HG02884 (cell line): ENCODE measurements at regions not wholly inside any gene's neighbourhood (a gene's known extent, or its start where the extent isn't known, plus 50 kb on each side); places are given as distances from the start of the nearest gene placed in this dataset.
"Not testable (repeated sequence)": the region's sequence is repeated elsewhere in the genome, so short reads cannot be mapped to it uniquely, and the experiment has no call there.

ENCODE experiments used
- ATAC-seq: cut with Tn5 transposase; IDR thresholded peaks from one replicate; pipeline ENCODE4 v1.9.1; 2021; ENCODE audit warnings: mild to moderate bottlenecking, moderate library complexity; ENCODE audit not compliant: unreplicated experiment

GRCh38 chr10:126722726-126723125 is 52.2 kb upstream of the C10orf90 start:
- ATAC-seq = no peak

DNA sequence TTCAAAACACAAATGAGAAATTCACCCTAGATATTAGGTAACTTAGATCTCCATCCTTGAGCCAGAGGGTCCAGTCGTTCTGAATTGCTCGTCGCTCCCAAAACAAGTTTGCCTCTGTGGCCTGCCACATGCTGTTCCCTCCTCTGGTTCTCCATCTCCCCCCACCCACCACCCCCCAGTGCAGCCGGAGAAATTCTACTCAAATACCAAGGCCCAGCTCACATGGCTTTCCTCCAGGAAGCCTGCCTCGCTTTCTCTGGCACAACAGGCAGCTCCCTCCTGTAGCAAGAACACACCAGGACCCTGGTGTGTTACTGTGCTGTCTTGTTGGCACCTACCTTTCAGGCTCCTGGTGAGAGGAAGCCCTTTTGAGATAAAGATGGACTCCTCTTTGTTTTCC is 52.7 kb upstream of the C10orf90 start:
- ATAC-seq = no peak

GRCh38 chr10:126729314-126729870 is 58.9 kb upstream of the C10orf90 start:
- no peak for ATAC-seq

DNA sequence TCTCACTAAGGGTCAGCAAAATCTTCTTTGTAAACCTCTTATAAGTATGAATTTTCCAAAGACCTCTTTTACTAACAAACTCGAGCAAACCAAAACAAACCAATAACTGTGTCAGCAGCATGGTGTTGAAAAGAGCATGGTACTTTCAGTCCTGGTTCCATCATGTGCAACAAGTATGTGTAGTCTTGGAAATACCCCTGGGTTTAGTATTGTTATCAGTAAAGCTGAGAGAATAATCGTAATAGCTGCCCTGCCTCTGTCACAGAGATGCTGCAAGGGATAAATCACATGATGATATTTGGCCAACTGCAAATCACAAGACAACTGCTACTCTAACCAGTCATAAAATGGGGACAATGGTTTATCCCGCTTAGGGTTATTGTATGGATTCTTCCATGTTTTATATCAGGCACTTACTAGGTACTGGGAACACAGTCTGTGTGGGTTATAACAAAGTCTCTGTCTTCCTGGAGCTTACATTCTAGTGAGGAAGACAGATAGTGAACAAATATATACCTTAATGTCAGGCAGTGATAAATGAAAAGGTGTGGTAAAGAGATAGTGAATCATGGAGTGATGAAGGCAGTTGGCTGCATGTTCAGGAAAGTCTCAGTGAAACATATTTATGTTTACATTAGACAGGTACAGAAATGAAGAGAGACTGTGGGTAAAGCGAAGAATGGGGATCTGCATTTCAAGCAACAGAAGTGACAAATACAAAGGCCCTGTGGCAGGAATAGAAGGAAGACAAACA is 60.5 kb upstream of the C10orf90 start:
- ATAC-seq = no peak

GRCh38 chr10:126731610-126731990 is 61.1 kb upstream of the C10orf90 start:
- no peak for ATAC-seq

DNA sequence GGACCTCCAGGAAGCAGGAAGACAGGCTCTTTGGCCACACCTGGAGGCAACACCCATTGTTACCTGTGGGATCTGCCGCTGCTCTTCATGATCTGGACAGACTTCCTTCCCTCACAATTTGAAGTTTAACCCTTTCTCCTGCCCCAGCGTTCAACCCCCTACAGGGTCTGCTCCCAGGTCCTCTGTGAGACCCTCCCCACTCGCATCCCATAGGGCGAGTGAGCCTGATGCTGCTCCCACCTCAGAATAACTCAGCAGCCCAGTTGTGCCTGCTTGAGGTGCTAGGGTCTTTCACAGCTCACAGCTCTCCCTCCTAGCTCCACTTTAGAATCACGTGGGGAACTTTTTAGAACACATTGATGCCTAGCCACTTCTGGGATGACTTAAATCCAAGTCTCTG is 61.8 kb upstream of the C10orf90 start:
- no peak for ATAC-seq

DNA sequence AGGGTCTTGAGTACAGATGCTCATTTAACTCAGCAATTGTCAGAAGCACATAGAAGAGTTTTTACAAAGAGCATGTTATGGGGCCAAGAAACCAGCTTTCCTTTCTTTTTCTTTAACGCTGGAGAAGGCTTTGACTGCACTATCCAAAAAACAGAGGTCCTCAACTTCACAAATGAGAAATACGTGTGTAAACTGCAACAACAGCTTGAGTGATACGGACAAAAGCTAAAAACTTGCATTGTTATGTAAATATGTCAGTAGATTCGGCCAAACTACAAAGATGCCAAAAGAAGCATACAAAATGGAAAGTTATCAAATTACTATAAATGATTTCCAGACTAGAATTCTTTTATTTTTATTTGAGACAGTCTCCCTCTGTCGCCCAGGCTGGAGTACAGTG is 62.4 kb upstream of the C10orf90 start:
- no peak for ATAC-seq

GRCh38 chr10:126734015-126734414 is 63.5 kb upstream of the C10orf90 start:
- no peak for ATAC-seq

GRCh38 chr10:126734967-126735366 is 64.5 kb upstream of the C10orf90 start:
- ATAC-seq = no peak

DNA sequence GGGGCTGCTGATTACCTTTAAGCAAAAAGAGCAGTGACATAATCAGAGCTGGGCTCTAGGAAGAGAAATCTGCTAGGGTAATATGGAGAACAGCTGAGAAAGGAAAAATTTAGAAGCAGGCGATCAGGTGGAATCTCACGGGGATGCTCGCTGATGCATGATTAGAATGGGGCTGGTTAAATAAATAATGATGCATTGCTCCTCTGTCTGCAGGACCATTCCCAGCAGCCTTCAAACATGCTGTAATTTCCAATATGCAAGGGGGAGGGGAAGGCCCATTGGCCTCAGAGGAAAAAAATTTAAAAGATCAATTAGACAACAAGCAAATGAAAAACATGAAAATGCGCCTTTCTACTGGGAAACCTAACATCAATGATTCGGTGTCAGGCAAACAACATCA is 65.6 kb upstream of the C10orf90 start:
- no peak for ATAC-seq

- no peak for ATAC-seq
Measured at GRCh38 chr10:126736727-126737126, 66.2 kb upstream of the C10orf90 start.

- no peak for ATAC-seq
Measured at GRCh38 chr10:126738001-126738400, 67.5 kb upstream of the C10orf90 start.

- ATAC-seq = no peak
Measured at GRCh38 chr10:126744571-126744970, 74.1 kb upstream of the C10orf90 start.

GRCh38 chr10:126749015-126749655 is 78.6 kb upstream of the C10orf90 start:
- peak; percentile 94 for ATAC-seq

- no peak for ATAC-seq
Measured at GRCh38 chr10:126754966-126755365, 84.5 kb upstream of the C10orf90 start.

GRCh38 chr10:126758867-126759266 is 88.4 kb upstream of the C10orf90 start:
- ATAC-seq = no peak

- no peak for ATAC-seq
Measured at GRCh38 chr10:126759531-126759930, 89.0 kb upstream of the C10orf90 start.

DNA sequence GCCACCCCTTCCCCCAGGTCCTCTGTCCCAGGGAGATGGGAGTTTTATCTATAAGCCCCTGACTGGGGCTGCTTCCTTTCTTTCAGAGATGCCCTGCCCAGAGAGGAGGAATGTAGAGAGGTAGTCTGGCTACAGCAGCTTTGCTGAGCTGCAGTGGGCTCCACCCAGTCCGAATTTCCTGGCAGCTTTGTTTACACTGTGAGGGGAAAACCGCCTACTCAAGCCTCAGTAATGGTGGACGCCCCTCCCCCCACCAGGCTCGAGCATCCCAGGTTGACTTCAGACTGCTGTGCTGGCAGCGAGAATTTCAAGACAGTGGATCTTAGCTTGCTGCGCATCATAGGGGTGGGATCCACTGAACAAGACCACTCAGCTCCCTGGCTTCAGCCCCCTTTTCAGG is 96.2 kb upstream of the C10orf90 start:
- not testable (repeated sequence) for ATAC-seq

GRCh38 chr10:126770809-126771208 is 100.3 kb upstream of the C10orf90 start:
- no peak for ATAC-seq

GRCh38 chr10:126776168-126776567 is 105.7 kb upstream of the C10orf90 start:
- no peak for ATAC-seq

DNA sequence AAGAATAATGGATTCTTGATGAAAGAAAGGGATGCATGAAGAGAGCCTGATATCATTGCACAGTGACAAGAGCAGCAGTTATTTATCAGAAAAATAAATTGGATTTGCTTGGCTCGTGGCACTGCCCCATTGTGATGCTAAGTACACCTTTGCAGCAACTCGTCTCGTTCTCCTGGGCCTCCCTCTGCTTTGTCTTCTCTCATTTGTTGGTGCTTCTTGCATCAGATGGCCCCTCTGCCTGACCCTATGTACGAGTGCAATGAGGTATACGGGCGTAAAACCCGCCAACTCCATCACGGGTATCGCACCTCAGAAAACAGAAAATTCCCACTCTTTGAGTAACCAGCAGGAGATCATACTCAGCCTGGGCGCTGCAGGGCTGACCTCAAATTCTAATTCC is 107.2 kb upstream of the C10orf90 start:
- no peak for ATAC-seq

- ATAC-seq = no peak
Measured at GRCh38 chr10:126781450-126782216, 111.1 kb upstream of the C10orf90 start.
